SHP77 treated with DMSO at 0.1 percent for 48 hours (cell line): ENCODE measurements at regions not wholly inside any gene's neighbourhood (a gene's known extent, or its start where the extent isn't known, plus 50 kb on each side); places are given as distances from the start of the nearest gene placed in this dataset.
"Not testable (repeated sequence)": the region's sequence is repeated elsewhere in the genome, so short reads cannot be mapped to it uniquely, and the experiment has no call there.

Source experiments
- DNase-seq: peaks from one replicate; lab custom pipeline; 2025; lab: John Stamatoyannopoulos, UW

GRCh38 chr10:36051500-36051991 lies 409.4 kb upstream of the FZD8 start:
- DNase-seq, result no peak

GRCh38 chr10:36050763-36051499 lies 408.8 kb upstream of the FZD8 start:
- no peak for DNase-seq

- DNase-seq, result no peak
Observed at GRCh38 chr10:36048780-36049179, 406.7 kb upstream of the FZD8 start.

- no peak for DNase-seq
Observed at GRCh38 chr10:36048236-36048635, 406.1 kb upstream of the FZD8 start.

GRCh38 chr10:36042135-36042534 lies 400.0 kb upstream of the FZD8 start:
- no peak for DNase-seq

- DNase-seq, result no peak
Observed at GRCh38 chr10:36038316-36038955, 396.3 kb upstream of the FZD8 start.

- no peak for DNase-seq
Observed at GRCh38 chr10:36036137-36036536, 394.0 kb upstream of the FZD8 start.

GRCh38 chr10:36033808-36034207 lies 391.7 kb upstream of the FZD8 start:
- no peak for DNase-seq

GRCh38 chr10:36030516-36030915 lies 388.4 kb upstream of the FZD8 start:
- DNase-seq, result no peak

GRCh38 chr10:36026656-36027390 lies 384.7 kb upstream of the FZD8 start:
- DNase-seq, result no peak

- DNase-seq, result no peak
Observed at GRCh38 chr10:36026081-36026480, 384.0 kb upstream of the FZD8 start.

- no peak for DNase-seq
Observed at GRCh38 chr10:36023939-36024338, 381.8 kb upstream of the FZD8 start.

- no peak for DNase-seq
Observed at GRCh38 chr10:36021096-36021495, 379.0 kb upstream of the FZD8 start.

GRCh38 chr10:36019749-36020148 lies 377.7 kb upstream of the FZD8 start:
- no peak for DNase-seq

- no peak for DNase-seq
Observed at GRCh38 chr10:36018996-36019395, 376.9 kb upstream of the FZD8 start.

- DNase-seq, result no peak
Observed at GRCh38 chr10:36017137-36017536, 375.0 kb upstream of the FZD8 start.

GRCh38 chr10:36007369-36007768 lies 365.3 kb upstream of the FZD8 start:
- DNase-seq, result no peak

- DNase-seq, result no peak
Observed at GRCh38 chr10:36003688-36004087, 361.6 kb upstream of the FZD8 start.

- no peak for DNase-seq
Observed at GRCh38 chr10:36003031-36003600, 361.0 kb upstream of the FZD8 start.

GRCh38 chr10:36002445-36002844 lies 360.3 kb upstream of the FZD8 start:
- no peak for DNase-seq

- not testable (repeated sequence) for DNase-seq
Observed at GRCh38 chr10:36000754-36001153, 358.7 kb upstream of the FZD8 start.

- no peak for DNase-seq
Observed at GRCh38 chr10:35998026-35998425, 355.9 kb upstream of the FZD8 start.

- no peak for DNase-seq
Observed at GRCh38 chr10:35995485-35995884, 353.4 kb upstream of the FZD8 start.
